GM12878 (cell line): ENCODE measurements at regions not wholly inside any gene's neighbourhood (a gene's known extent, or its start where the extent isn't known, plus 50 kb on each side); places are given as distances from the start of the nearest gene placed in this dataset.

Source experiments
- CBX3 ChIP-seq: fragments of 200-600 bp; sonication (generic); IDR thresholded peaks from 2 replicates; pipeline ENCODE4 v1.6.1; 2016; ENCODE audit warnings: low read depth, borderline replicate concordance
- CREB1 ChIP-seq: IDR thresholded peaks from 2 replicates; pipeline ENCODE4 v1.6.1; 2012; ENCODE audit warnings: low read depth, mild to moderate bottlenecking, inconsistent platforms
- NFXL1 ChIP-seq: fragments of 450-650 bp; IDR thresholded peaks from 2 replicates; pipeline ENCODE4 v1.6.1; 2017; ENCODE audit warnings: antibody characterized with exemption, mild to moderate bottlenecking, borderline replicate concordance
- NFYB ChIP-seq: IDR thresholded peaks from 2 replicates; pipeline ENCODE4 v1.6.1; 2011; ENCODE audit warnings: low read depth, mild to moderate bottlenecking, low read length, improper control_type of control experiment, moderate library complexity; ENCODE audit not compliant: insufficient read depth
- POLR2A ChIP-seq: IDR thresholded peaks from 2 replicates; pipeline ENCODE4 v1.6.1; 2011; ENCODE audit warnings: low read depth, mild to moderate bottlenecking, low read length
- USF1 ChIP-seq: IDR thresholded peaks from 2 replicates; pipeline ENCODE4 v1.6.1; 2011; ENCODE audit warnings: borderline replicate concordance, low read depth, mild to moderate bottlenecking, moderate library complexity, mixed read lengths, low read length; ENCODE audit not compliant: insufficient read depth; ENCODE audit errors: extremely low read length
- ZNF274 ChIP-seq: IDR thresholded peaks from one replicate; pipeline ENCODE4 v1.8.0; 2011; ENCODE audit not compliant: insufficient read length, insufficient read depth
- TF ChIP-seq, protein P1 (sequence below), 3 experiments: IDR thresholded peaks in 2 of 3; conservative IDR thresholded peaks in 1 of 3; 2 replicates each; pipeline ENCODE4 v1.5.1; 2011; ENCODE audit warnings: low read depth in 3 of 3, low read length in 3 of 3, mild to moderate bottlenecking in 3 of 3, control low read depth in 2 of 3, moderate library complexity in 2 of 3, inconsistent platforms in 1 of 3, mixed read lengths in 1 of 3; ENCODE audit not compliant: control insufficient read depth in 2 of 3, insufficient read depth in 1 of 3; ENCODE audit errors: extremely low read depth in 1 of 3
- TF ChIP-seq, protein P2 (sequence below): IDR thresholded peaks from 2 replicates; pipeline ENCODE4 v1.6.1; 2012; ENCODE audit warnings: low read depth, low read length, improper control_type of control experiment

GRCh38 chr6:44572346-44572745 lies 184.8 kb downstream of the CDC5L start:
- no peak for TF ChIP-seq POLR2A
- no peak for TF ChIP-seq CREB1
- TF ChIP-seq, protein P1, sequence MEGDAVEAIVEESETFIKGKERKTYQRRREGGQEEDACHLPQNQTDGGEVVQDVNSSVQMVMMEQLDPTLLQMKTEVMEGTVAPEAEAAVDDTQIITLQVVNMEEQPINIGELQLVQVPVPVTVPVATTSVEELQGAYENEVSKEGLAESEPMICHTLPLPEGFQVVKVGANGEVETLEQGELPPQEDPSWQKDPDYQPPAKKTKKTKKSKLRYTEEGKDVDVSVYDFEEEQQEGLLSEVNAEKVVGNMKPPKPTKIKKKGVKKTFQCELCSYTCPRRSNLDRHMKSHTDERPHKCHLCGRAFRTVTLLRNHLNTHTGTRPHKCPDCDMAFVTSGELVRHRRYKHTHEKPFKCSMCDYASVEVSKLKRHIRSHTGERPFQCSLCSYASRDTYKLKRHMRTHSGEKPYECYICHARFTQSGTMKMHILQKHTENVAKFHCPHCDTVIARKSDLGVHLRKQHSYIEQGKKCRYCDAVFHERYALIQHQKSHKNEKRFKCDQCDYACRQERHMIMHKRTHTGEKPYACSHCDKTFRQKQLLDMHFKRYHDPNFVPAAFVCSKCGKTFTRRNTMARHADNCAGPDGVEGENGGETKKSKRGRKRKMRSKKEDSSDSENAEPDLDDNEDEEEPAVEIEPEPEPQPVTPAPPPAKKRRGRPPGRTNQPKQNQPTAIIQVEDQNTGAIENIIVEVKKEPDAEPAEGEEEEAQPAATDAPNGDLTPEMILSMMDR (IDR thresholded peaks at IDR 0.05 in 2 of 3, conservative IDR thresholded peaks at IDR 0.05 in 1 of 3; ENCODE audit: control insufficient read depth in 2 of 3, extremely low read depth in 1 of 3, insufficient read depth in 1 of 3, low read depth in 3 of 3, low read length in 3 of 3), result no peak
- no peak for TF ChIP-seq CBX3
- TF ChIP-seq ZNF274, result no peak
- TF ChIP-seq, protein P2, sequence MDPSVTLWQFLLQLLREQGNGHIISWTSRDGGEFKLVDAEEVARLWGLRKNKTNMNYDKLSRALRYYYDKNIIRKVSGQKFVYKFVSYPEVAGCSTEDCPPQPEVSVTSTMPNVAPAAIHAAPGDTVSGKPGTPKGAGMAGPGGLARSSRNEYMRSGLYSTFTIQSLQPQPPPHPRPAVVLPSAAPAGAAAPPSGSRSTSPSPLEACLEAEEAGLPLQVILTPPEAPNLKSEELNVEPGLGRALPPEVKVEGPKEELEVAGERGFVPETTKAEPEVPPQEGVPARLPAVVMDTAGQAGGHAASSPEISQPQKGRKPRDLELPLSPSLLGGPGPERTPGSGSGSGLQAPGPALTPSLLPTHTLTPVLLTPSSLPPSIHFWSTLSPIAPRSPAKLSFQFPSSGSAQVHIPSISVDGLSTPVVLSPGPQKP, result no peak
- no peak for TF ChIP-seq NFYB
- no peak for TF ChIP-seq USF1
- no peak for TF ChIP-seq NFXL1
